Kidney (tissue), 13 donors: ENCODE measurements at regions not wholly inside any gene's neighbourhood (a gene's known extent, or its start where the extent isn't known, plus 50 kb on each side); places are given as distances from the start of the nearest gene placed in this dataset.

Experiments
- DNase-seq, 5 donors: peaks; one replicate each; pipeline ENCODE4 v3.0.0-alpha.2; 2013 to 2020
- FAIRE-seq: peaks from 2 replicates; lab custom pipeline; 2012; peaks lifted over from hg19 to GRCh38; lab: Jason Lieb, UNC
- H3K27ac ChIP-seq, 2 donors: one replicate each; pipeline ENCODE4 v1.7.0; 2013; ENCODE audit warnings: low read depth in 2 of 2, low read length in 2 of 2, inconsistent platforms in 1 of 2
- H3K27me3 ChIP-seq: one replicate; pipeline ENCODE4 v1.7.1; 2013; ENCODE audit warnings: low read length, inconsistent platforms; ENCODE audit not compliant: control insufficient read depth, insufficient read depth
- H3K36me3 ChIP-seq, 3 donors: one replicate each; pipeline versions ENCODE4 v1.7.0 to v1.7.1; 2013; ENCODE audit warnings: low read length in 3 of 3, control low read depth in 1 of 3, inconsistent platforms in 1 of 3; ENCODE audit not compliant: insufficient read depth in 3 of 3, control insufficient read depth in 2 of 3
- H3K4me1 ChIP-seq, 3 donors: one replicate each; pipeline versions ENCODE4 v1.7.0 to v1.7.1; 2013; ENCODE audit warnings: low read length in 3 of 3, inconsistent platforms in 1 of 3, low read depth in 1 of 3; ENCODE audit not compliant: control insufficient read depth in 2 of 3, insufficient read depth in 2 of 3
- H3K4me3 ChIP-seq, 3 donors: one replicate each; pipeline versions ENCODE4 v1.7.0 to v1.8.1; 2013; ENCODE audit warnings: low read length in 3 of 3, control low read depth in 1 of 3, inconsistent platforms in 1 of 3
- H3K9ac ChIP-seq, 3 donors: one replicate each; pipeline versions ENCODE4 v1.7.0 to v1.7.1; 2013; ENCODE audit warnings: low read length in 3 of 3, control low read depth in 1 of 3, inconsistent platforms in 1 of 3
- H3K9me3 ChIP-seq, 3 donors: one replicate each; pipeline versions ENCODE4 v1.7.0 to v1.7.1; 2013; ENCODE audit warnings: low read length in 3 of 3, control low read depth in 1 of 3, inconsistent platforms in 1 of 3; ENCODE audit not compliant: control insufficient read depth in 2 of 3, insufficient read depth in 1 of 3
- intact Hi-C: fragments of 100-400 bp; cut with DNase I; formaldehyde crosslinking; loops from one replicate; pipeline ENCODE4 v1.11.1; 2022
- TF ChIP-seq, protein P1 (sequence below): IDR thresholded peaks from 3 replicates; pipeline ENCODE4 v1.5.1; 2012; ENCODE audit warnings: mild to moderate bottlenecking, moderate library complexity, borderline replicate concordance; ENCODE audit not compliant: insufficient read depth; ENCODE audit errors: extremely low read depth
- donor health status: control.
- donor health status: control.
- donor health status: control.
- donor health status: control.
- donor health status: control.
- donor health status: DM: yes; HTN: yes; CAD: no.
- donor health status: Normal renal cell carcinoma (clear cell type).

GRCh38 chr14:24693983-24694382 lies 60.0 kb upstream of the GZMB start:
- TF ChIP-seq, protein P1, sequence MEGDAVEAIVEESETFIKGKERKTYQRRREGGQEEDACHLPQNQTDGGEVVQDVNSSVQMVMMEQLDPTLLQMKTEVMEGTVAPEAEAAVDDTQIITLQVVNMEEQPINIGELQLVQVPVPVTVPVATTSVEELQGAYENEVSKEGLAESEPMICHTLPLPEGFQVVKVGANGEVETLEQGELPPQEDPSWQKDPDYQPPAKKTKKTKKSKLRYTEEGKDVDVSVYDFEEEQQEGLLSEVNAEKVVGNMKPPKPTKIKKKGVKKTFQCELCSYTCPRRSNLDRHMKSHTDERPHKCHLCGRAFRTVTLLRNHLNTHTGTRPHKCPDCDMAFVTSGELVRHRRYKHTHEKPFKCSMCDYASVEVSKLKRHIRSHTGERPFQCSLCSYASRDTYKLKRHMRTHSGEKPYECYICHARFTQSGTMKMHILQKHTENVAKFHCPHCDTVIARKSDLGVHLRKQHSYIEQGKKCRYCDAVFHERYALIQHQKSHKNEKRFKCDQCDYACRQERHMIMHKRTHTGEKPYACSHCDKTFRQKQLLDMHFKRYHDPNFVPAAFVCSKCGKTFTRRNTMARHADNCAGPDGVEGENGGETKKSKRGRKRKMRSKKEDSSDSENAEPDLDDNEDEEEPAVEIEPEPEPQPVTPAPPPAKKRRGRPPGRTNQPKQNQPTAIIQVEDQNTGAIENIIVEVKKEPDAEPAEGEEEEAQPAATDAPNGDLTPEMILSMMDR = no peak
- intact Hi-C loops = no loop called here
- H3K36me3 ChIP-seq = no peaks in the 10 kb centered on the region
- no peak overlapping the region for H3K9ac ChIP-seq
- peaks cover 0 to 3% (median 0%) of the 10 kb centered on the region in 3 donors for H3K9me3 ChIP-seq
- H3K4me3 ChIP-seq = no peak overlapping the region
- FAIRE-seq = no peak
- no peaks in the 10 kb centered on the region for H3K27me3 ChIP-seq
- H3K27ac ChIP-seq = no peak overlapping the region
- H3K4me1 ChIP-seq = no peaks in the 10 kb centered on the region
- peak in 3 of 5 donors; percentile 51 to 84 (median 75) for DNase-seq

GRCh38 chr14:24693353-24693737 lies 59.4 kb upstream of the GZMB start:
- H3K36me3 ChIP-seq = no peaks in the 10 kb centered on the region
- TF ChIP-seq, protein P1 = no peak
- H3K9ac ChIP-seq = no peak overlapping the region
- H3K27me3 ChIP-seq = no peaks in the 10 kb centered on the region
- peaks cover 0 to 3% (median 0%) of the 10 kb centered on the region in 3 donors for H3K9me3 ChIP-seq
- no peaks in the 10 kb centered on the region for H3K4me1 ChIP-seq
- no peak for FAIRE-seq
- no peak overlapping the region for H3K4me3 ChIP-seq
- H3K27ac ChIP-seq = no peak overlapping the region
- intact Hi-C loops = no loop called here
- DNase-seq = no peak

GRCh38 chr14:24692382-24693352 lies 58.7 kb upstream of the GZMB start:
- peak; percentile 88 for FAIRE-seq
- no peak overlapping the region for H3K9ac ChIP-seq
- H3K27ac ChIP-seq = no peak overlapping the region

More at GRCh38 chr14:24692382-24693352, 58.7 kb upstream of the GZMB start:
- intact Hi-C loops = no loop called here
- no peak overlapping the region for H3K4me3 ChIP-seq
- H3K4me1 ChIP-seq = no peaks in the 10 kb centered on the region
- no peaks in the 10 kb centered on the region for H3K36me3 ChIP-seq
- peaks cover 0 to 3% (median 0%) of the 10 kb centered on the region in 3 donors for H3K9me3 ChIP-seq
- no peak for DNase-seq
- TF ChIP-seq, protein P1 = no peak
- H3K27me3 ChIP-seq = no peaks in the 10 kb centered on the region
